HuH-7.5 (cell line): ENCODE measurements at regions not wholly inside any gene's neighbourhood (a gene's known extent, or its start where the extent isn't known, plus 50 kb on each side); places are given as distances from the start of the nearest gene placed in this dataset.

Experiments used
- DNase-seq: peaks from one replicate; pipeline ENCODE4 v3.0.0; 2011; ENCODE audit warnings: low spot score

- DNase-seq = no peak
Observed at GRCh38 chr9:121601194-121601593, 50.2 kb upstream of the DAB2IP start.
